Endothelial cell of umbilical vein (primary cell): ENCODE measurements at regions not wholly inside any gene's neighbourhood (a gene's known extent, or its start where the extent isn't known, plus 50 kb on each side); places are given as distances from the start of the nearest gene placed in this dataset.

Experiments used
- BruUV-seq: library from RNA; stranded (reverse); fragments of 400-500 nt; replicated peaks from 2 replicates; lab custom pipeline; 2021; lab: Mats Ljungman, UMichigan
- CTCF ChIA-PET: fragments of 300-600, 350-600 bp; sonication (Branson Sonifier 250); formaldehyde crosslinking; loops from one replicate; lab custom pipeline; 2021; ENCODE audit warnings: antibody characterized with exemption, inconsistent platforms; lab: Charles Lee
- POLR2A ChIA-PET: fragments of 300-600, 350-600 bp; sonication (Branson Sonifier 250); formaldehyde crosslinking; loops from one replicate; lab custom pipeline; 2021; ENCODE audit warnings: antibody characterized with exemption, inconsistent platforms; lab: Charles Lee
- DNase-seq: peaks from one replicate; pipeline ENCODE4 v3.0.0-alpha.2; 2011; ENCODE audit warnings: low read depth, low spot score
- FAIRE-seq: peaks from 2 replicates; lab custom pipeline; 2011; peaks lifted over from hg19 to GRCh38; lab: Jason Lieb, UNC
- H2AFZ ChIP-seq: 2 replicates; pipeline ENCODE4 v1.6.0; 2012; ENCODE audit warnings: low read depth, low read length, control low read depth, inconsistent platforms
- H3K27ac ChIP-seq: 2 replicates; pipeline ENCODE4 v1.5.1; 2011; ENCODE audit warnings: low read depth, mild to moderate bottlenecking, control low read depth, low read length, moderate library complexity; ENCODE audit not compliant: insufficient read depth
- H3K27me3 ChIP-seq, 2 experiments: 2 replicates each; pipeline versions ENCODE4 v1.6.0 to v1.6.1; 2011; ENCODE audit warnings: low read length in 2 of 2, mixed read lengths in 1 of 2; ENCODE audit not compliant: control insufficient read depth in 2 of 2, insufficient read depth in 2 of 2
- H3K36me3 ChIP-seq, 2 experiments: 2 replicates in 1 of 2; 3 replicates in 1 of 2; pipeline ENCODE4 v1.5.1; 2011; ENCODE audit warnings: low read length in 2 of 2, mild to moderate bottlenecking in 1 of 2, moderate library complexity in 1 of 2; ENCODE audit not compliant: control insufficient read depth in 2 of 2, insufficient read depth in 2 of 2; ENCODE audit errors: extremely low read depth in 1 of 2
- H3K4me1 ChIP-seq: 3 replicates; pipeline ENCODE4 v1.5.1; 2011; ENCODE audit warnings: mild to moderate bottlenecking, low read length; ENCODE audit not compliant: control insufficient read depth, insufficient read depth; ENCODE audit errors: extremely low read depth
- H3K4me2 ChIP-seq: 2 replicates; pipeline ENCODE4 v1.6.1; 2011; ENCODE audit warnings: low read length, control low read depth, mixed read lengths; ENCODE audit not compliant: insufficient read depth
- H3K4me3 ChIP-seq, 3 experiments: fragments of 200-600 bp in 1 of 3; sonication (generic), shearing (Covaris generic) in 1 of 3; replicated peaks in 1 of 3; 2 replicates each; pipeline ENCODE4 v1.5.1; 2011 to 2016; ENCODE audit warnings: control low read depth in 3 of 3, low read length in 3 of 3, mild to moderate bottlenecking in 2 of 3, inconsistent platforms in 1 of 3, low read depth in 1 of 3, moderate library complexity in 1 of 3; ENCODE audit not compliant: insufficient read depth in 1 of 3
- H3K79me2 ChIP-seq: 2 replicates; pipeline ENCODE4 v1.6.0; 2012; ENCODE audit warnings: low read length, inconsistent platforms; ENCODE audit not compliant: control insufficient read depth, insufficient read depth
- H3K9ac ChIP-seq: replicated peaks from 2 replicates; pipeline ENCODE3; 2011; ENCODE audit warnings: low read length, control low read depth; ENCODE audit not compliant: insufficient read depth; ENCODE audit errors: extremely low read depth
- H3K9me1 ChIP-seq: replicated peaks from 3 replicates; pipeline ENCODE4 v1.6.0; 2011; ENCODE audit warnings: mild to moderate bottlenecking, low read length; ENCODE audit not compliant: control insufficient read depth, insufficient read depth; ENCODE audit errors: extremely low read depth
- H3K9me3 ChIP-seq: replicated peaks from 2 replicates; pipeline ENCODE4 v1.5.1; 2012; ENCODE audit warnings: low read length, inconsistent platforms; ENCODE audit not compliant: control insufficient read depth, insufficient read depth
- H4K20me1 ChIP-seq: replicated peaks from 2 replicates; pipeline ENCODE3; 2011; ENCODE audit warnings: mild to moderate bottlenecking, low read length; ENCODE audit not compliant: control insufficient read depth, insufficient read depth; ENCODE audit errors: extremely low read depth
- EZH2 ChIP-seq: IDR thresholded peaks from 2 replicates; pipeline ENCODE4 v1.6.1; 2012; ENCODE audit warnings: borderline replicate concordance, low read depth, mild to moderate bottlenecking, moderate library complexity, low read length, inconsistent platforms; ENCODE audit not compliant: severe bottlenecking
- FOS ChIP-seq: IDR thresholded peaks from 2 replicates; pipeline ENCODE4 v1.6.1; 2011; ENCODE audit warnings: mild to moderate bottlenecking, low read length, moderate library complexity, borderline replicate concordance; ENCODE audit not compliant: insufficient read depth
- GATA2 ChIP-seq: IDR thresholded peaks from 2 replicates; pipeline ENCODE4 v1.7.0; 2011; ENCODE audit warnings: low read depth, mild to moderate bottlenecking, moderate library complexity, mixed read lengths, low read length; ENCODE audit not compliant: insufficient read length, insufficient read depth
- JUN ChIP-seq: IDR thresholded peaks from 2 replicates; pipeline ENCODE4 v1.6.1; 2011; ENCODE audit warnings: borderline replicate concordance, low read depth; ENCODE audit not compliant: insufficient read length, insufficient read depth
- MYC ChIP-seq: IDR thresholded peaks from one replicate; pipeline ENCODE4 v1.6.1; 2011; ENCODE audit warnings: mild to moderate bottlenecking, low read depth, low read length
- POLR2A ChIP-seq: IDR thresholded peaks from 2 replicates; pipeline ENCODE4 v1.6.1; 2012; ENCODE audit warnings: low read depth, mild to moderate bottlenecking, control low read depth, low read length
- POLR2AphosphoS5 ChIP-seq: IDR thresholded peaks from 2 replicates; pipeline ENCODE4 v1.6.1; 2012; ENCODE audit warnings: low read depth, mild to moderate bottlenecking, control low read depth, low read length, moderate library complexity; ENCODE audit not compliant: insufficient read depth
- dilution Hi-C: fragments of 300-500 bp; cut with MboI; formaldehyde crosslinking; loops from one replicate; pipeline ENCODE4 v1.15.0; 2019; ENCODE audit warnings: low sequenced_read_pairs; ENCODE audit not compliant: extremely low pct_ligation_motif_present
- intact Hi-C: fragments of 100-400 bp; cut with micrococcal nuclease; formaldehyde crosslinking; loops from one replicate; pipeline ENCODE4 v1.10.0; 2022
- TF ChIP-seq, protein P1 (sequence below), 2 donors: IDR thresholded peaks; 1 replicate in 1 of 2; 2 replicates in 1 of 2; pipeline ENCODE4 v1.5.1; 2011; ENCODE audit warnings: low read length in 2 of 2, mild to moderate bottlenecking in 2 of 2, moderate library complexity in 2 of 2, control low read depth in 1 of 2, inconsistent platforms in 1 of 2, low read depth in 1 of 2; ENCODE audit not compliant: insufficient read depth in 1 of 2; ENCODE audit errors: extremely low read depth in 1 of 2
- TF ChIP-seq, protein P2 (sequence below): IDR thresholded peaks from 2 replicates; pipeline ENCODE4 v1.6.1; 2011; ENCODE audit not compliant: insufficient read depth, insufficient read length

DNA sequence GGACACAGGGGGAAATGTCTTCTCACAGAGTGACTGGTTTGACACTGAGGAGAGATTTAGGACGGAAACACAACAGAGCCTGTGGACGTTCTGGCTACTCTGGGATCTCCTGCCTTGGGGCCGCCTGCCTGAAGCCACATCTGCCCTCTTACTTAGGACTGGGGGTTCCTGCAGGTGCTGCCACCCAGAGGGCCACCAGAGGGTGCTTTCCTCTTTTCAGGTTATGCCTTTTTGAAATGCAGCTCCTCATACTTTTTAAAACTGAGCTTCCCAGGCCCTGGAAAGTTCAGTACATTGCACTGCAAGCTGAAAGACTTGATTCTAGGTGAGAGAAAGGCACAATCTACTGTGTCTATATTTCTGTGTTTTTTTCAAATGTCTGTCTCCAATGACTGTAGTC, 92.2 kb upstream of the PGRMC2 start:
- dilution Hi-C loops = no loop called here
- POLR2A ChIA-PET = no interaction called here
- TF ChIP-seq, protein P1, sequence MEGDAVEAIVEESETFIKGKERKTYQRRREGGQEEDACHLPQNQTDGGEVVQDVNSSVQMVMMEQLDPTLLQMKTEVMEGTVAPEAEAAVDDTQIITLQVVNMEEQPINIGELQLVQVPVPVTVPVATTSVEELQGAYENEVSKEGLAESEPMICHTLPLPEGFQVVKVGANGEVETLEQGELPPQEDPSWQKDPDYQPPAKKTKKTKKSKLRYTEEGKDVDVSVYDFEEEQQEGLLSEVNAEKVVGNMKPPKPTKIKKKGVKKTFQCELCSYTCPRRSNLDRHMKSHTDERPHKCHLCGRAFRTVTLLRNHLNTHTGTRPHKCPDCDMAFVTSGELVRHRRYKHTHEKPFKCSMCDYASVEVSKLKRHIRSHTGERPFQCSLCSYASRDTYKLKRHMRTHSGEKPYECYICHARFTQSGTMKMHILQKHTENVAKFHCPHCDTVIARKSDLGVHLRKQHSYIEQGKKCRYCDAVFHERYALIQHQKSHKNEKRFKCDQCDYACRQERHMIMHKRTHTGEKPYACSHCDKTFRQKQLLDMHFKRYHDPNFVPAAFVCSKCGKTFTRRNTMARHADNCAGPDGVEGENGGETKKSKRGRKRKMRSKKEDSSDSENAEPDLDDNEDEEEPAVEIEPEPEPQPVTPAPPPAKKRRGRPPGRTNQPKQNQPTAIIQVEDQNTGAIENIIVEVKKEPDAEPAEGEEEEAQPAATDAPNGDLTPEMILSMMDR (IDR thresholded peaks at IDR 0.05; ENCODE audit: extremely low read depth in 1 of 2, insufficient read depth in 1 of 2, low read depth in 1 of 2, low read length in 2 of 2) = peak; percentile 55 to 71
- TF ChIP-seq POLR2AphosphoS5 = no peak
- no peak for TF ChIP-seq JUN

DNA sequence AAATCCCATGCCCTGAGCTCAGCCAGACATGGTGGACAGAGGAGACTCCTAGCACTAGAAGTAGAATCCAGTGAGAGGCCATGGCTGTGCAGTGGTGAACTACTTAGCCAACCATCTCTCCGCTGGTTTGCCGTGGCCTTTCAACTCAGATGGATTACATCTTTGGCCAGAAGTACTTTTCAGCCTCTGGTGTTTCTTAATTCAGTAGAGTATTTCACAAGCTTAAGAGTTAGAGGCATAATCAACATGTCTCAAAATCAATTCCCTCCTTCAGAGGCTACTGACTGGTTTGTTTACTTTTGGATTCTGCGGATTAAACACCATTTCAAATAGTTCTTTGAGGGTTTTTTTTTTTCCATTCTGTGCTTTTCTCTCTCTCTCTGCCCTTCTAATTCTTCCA, 91.1 kb upstream of the PGRMC2 start:
- CTCF ChIA-PET = interaction anchor here (0.5 to 2.0 kb wide), 6 partner anchors 9 to 431 kb away, joined by 3 to 6 read pairs (median 3); no protein-coding TSS in a partner anchor

More for the DNA sequence above, 92.2 kb upstream of the PGRMC2 start:
- H3K4me2 ChIP-seq = no peak overlapping the region
- no peak overlapping the region for H3K9ac ChIP-seq
- no peak overlapping the region for H3K27ac ChIP-seq
- CTCF ChIA-PET = interaction anchor here (0.6 to 2.0 kb wide), 18 partner anchors 9 to 714 kb away, joined by 3 to 7 read pairs (median 4); partner anchors contain the start of gene SCLT1
- H3K9me1 ChIP-seq = no peaks in the 10 kb centered on the region
- no peaks in the 10 kb centered on the region for H3K79me2 ChIP-seq
- FAIRE-seq = no peak
- no TSS peak for BruUV-seq
- no peaks in the 10 kb centered on the region for H3K36me3 ChIP-seq
- no peaks in the 10 kb centered on the region for H3K4me1 ChIP-seq
- no peaks in the 10 kb centered on the region for H4K20me1 ChIP-seq
- no peaks in the 10 kb centered on the region for H3K9me3 ChIP-seq
- H3K27me3 ChIP-seq = no peaks in the 10 kb centered on the region
- DNase-seq = peak; percentile 32
- intact Hi-C loops = loop anchor here (1.0 to 10.0 kb wide), 4 partner anchors 135 to 483 kb away; partner anchors contain the start of gene JADE1
- H3K4me3 ChIP-seq = no peak overlapping the region
- H2AFZ ChIP-seq = no peak overlapping the region

More for the DNA sequence above, 91.1 kb upstream of the PGRMC2 start:
- H2AFZ ChIP-seq = no peak overlapping the region
- DNase-seq (no peak), FAIRE-seq (no peak)
- no peaks in the 10 kb centered on the region for H3K4me1 ChIP-seq
- no peaks in the 10 kb centered on the region for H4K20me1 ChIP-seq
- H3K27ac ChIP-seq = no peak overlapping the region
- no peaks in the 10 kb centered on the region for H3K79me2 ChIP-seq
- intact Hi-C loops (no loop called here), dilution Hi-C loops (no loop called here)
- H3K27me3 ChIP-seq = no peaks in the 10 kb centered on the region
- H3K4me2 ChIP-seq = no peak overlapping the region
- H3K4me3 ChIP-seq = no peak overlapping the region
- no TSS peak for BruUV-seq
- H3K9ac ChIP-seq = no peak overlapping the region
- POLR2A ChIA-PET = no interaction called here
- H3K9me1 ChIP-seq = no peaks in the 10 kb centered on the region
- no peaks in the 10 kb centered on the region for H3K9me3 ChIP-seq
- H3K36me3 ChIP-seq = no peaks in the 10 kb centered on the region
- TF ChIP-seq FOS = no peak
- TF ChIP-seq MYC = no peak
- TF ChIP-seq, protein P1 (IDR thresholded peaks at IDR 0.05; ENCODE audit: extremely low read depth in 1 of 2, insufficient read depth in 1 of 2, low read depth in 1 of 2, low read length in 2 of 2) = no peak
- TF ChIP-seq EZH2 = no peak
- TF ChIP-seq JUN = no peak
- TF ChIP-seq POLR2A = no peak
- no peak for TF ChIP-seq POLR2AphosphoS5
- TF ChIP-seq, protein P2, sequence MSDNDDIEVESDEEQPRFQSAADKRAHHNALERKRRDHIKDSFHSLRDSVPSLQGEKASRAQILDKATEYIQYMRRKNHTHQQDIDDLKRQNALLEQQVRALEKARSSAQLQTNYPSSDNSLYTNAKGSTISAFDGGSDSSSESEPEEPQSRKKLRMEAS = no peak
- no peak for TF ChIP-seq GATA2
